Nephron (organoid): ENCODE measurements at regions not wholly inside any gene's neighbourhood (a gene's known extent, or its start where the extent isn't known, plus 50 kb on each side); places are given as distances from the start of the nearest gene placed in this dataset.
"Not testable (repeated sequence)": the region's sequence is repeated elsewhere in the genome, so short reads cannot be mapped to it uniquely, and the experiment has no call there.

Source experiments
- H3K27ac Mint-ChIP-seq, 3 experiments: 2 replicates each; pipeline ENCODE4 v1.8.0; 2020; ENCODE audit warnings: mixed read lengths in 3 of 3, mild to moderate bottlenecking in 2 of 3, moderate library complexity in 1 of 3
- H3K27me3 Mint-ChIP-seq: 2 replicates; pipeline ENCODE4 v1.8.0; 2021; ENCODE audit warnings: low read depth, mild to moderate bottlenecking, moderate library complexity, mixed read lengths
- H3K36me3 Mint-ChIP-seq: 2 replicates; pipeline ENCODE4 v1.8.0; 2020; ENCODE audit warnings: low read depth, mixed read lengths
- H3K4me1 Mint-ChIP-seq: 2 replicates; pipeline ENCODE4 v1.8.0; 2020; ENCODE audit warnings: mixed read lengths
- H3K4me3 Mint-ChIP-seq, 3 experiments: 2 replicates each; pipeline ENCODE4 v1.8.0; 2020; ENCODE audit warnings: mild to moderate bottlenecking in 3 of 3, mixed read lengths in 3 of 3, moderate library complexity in 2 of 3
- H3K9me3 Mint-ChIP-seq: 2 replicates; pipeline ENCODE4 v1.8.0; 2020; ENCODE audit warnings: mixed read lengths
- TF ChIP-seq, protein P1 (sequence below), 3 experiments: fragments of 200-600 bp; sonication (generic); IDR thresholded peaks; one replicate each; pipeline ENCODE4 v1.5.0; 2021; ENCODE audit warnings: antibody characterized with exemption in 3 of 3; ENCODE audit not compliant: unreplicated experiment in 3 of 3

DNA sequence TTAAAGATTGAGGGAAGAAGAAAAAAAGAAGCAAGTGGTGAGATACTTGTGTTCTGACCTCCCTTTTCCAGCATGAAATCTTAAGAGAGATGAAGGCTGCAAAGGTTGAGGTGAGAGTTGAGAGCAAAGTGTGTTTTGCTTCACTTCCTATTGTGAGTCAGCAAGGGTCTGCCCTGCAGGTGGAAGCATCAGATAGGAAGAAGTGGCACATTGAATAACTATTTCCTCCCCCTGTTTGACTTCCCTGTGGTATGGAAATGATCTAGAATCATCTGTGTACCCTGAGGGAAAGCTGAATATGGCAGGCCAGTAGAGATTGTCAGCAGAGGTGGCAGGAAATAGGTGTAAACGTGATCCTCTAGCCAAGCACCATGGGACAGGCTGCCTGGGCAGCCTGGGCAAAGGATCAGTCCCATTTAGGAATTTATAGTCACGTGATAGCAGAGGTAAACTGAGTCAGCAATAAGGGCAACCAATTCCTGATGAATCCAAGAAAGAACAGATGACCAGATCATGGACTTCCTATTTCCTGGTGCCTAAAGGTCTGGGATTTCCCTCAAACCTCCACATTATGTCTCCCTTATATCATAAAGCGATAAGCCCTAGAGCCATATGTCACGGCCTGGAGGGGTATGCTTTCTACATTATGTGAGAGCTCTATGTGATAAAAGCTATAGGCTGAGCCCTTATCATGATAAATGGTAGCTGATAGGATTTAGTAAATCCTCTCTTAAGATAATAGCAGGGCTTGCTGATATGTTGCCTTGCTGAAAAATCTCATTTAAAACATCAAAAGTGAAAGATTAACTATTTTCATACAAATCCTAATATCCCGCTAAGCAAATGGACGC is 287.0 kb downstream of the MDFIC start:
- Mint-ChIP-seq H3K4me1 (no peaks in the 10 kb centered on the region), H3K36me3 (peaks cover 8% of the 10 kb centered on the region), H3K27me3 (no peaks in the 10 kb centered on the region), H3K4me3 (no peak overlapping the region), H3K9me3 (peaks cover 14% of the 10 kb centered on the region), H3K27ac (no peak overlapping the region)
- TF ChIP-seq, protein P1, sequence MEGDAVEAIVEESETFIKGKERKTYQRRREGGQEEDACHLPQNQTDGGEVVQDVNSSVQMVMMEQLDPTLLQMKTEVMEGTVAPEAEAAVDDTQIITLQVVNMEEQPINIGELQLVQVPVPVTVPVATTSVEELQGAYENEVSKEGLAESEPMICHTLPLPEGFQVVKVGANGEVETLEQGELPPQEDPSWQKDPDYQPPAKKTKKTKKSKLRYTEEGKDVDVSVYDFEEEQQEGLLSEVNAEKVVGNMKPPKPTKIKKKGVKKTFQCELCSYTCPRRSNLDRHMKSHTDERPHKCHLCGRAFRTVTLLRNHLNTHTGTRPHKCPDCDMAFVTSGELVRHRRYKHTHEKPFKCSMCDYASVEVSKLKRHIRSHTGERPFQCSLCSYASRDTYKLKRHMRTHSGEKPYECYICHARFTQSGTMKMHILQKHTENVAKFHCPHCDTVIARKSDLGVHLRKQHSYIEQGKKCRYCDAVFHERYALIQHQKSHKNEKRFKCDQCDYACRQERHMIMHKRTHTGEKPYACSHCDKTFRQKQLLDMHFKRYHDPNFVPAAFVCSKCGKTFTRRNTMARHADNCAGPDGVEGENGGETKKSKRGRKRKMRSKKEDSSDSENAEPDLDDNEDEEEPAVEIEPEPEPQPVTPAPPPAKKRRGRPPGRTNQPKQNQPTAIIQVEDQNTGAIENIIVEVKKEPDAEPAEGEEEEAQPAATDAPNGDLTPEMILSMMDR (IDR thresholded peaks at IDR 0.05; ENCODE audit: unreplicated experiment in 3 of 3) = no peak

DNA sequence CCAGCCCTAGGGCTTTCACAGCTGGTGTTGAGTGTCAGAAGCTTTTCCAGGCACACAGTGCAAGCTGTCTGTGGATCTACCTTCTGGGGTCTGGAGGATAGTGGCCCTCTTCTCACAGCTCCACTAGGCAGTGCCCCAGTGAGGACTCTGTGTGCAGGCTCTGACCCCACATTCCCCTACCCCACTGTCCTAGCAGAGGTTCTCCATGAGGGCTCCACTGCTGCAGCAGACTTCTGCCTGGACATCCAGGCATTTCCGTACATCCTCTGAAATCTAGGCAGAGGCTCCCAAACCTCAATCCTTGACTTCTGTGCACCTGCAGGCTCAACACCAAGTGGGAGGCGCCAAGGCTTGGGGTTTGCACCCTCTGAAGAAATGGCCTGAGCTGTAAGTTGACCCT is 284.5 kb downstream of the MDFIC start:
- H3K9me3 Mint-ChIP-seq = peaks cover 14% of the 10 kb centered on the region
- not testable (repeated sequence) for H3K27ac Mint-ChIP-seq, H3K4me3 Mint-ChIP-seq, H3K27me3 Mint-ChIP-seq, H3K36me3 Mint-ChIP-seq, H3K4me1 Mint-ChIP-seq

DNA sequence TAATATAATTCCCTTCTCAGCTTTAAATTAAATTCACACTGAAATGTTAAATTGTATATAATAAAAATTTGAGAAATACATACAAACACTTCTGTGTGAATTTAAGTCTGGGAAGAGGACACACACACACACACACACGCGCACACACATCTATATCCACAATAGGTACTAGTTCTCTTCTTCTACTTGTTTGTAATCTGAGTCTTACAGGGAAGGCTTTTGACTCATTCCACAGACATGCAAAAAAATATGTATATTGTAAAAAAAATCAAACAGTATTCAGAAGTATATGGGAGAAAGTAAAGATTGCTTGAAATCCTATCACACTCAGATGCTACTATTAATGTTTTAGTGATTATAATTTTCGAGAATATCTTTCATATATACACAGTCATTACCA is 276.2 kb downstream of the MDFIC start:
- Mint-ChIP-seq H3K27me3 (no peaks in the 10 kb centered on the region), H3K9me3 (no peaks in the 10 kb centered on the region), H3K4me3 (no peak overlapping the region), H3K4me1 (no peaks in the 10 kb centered on the region), H3K36me3 (no peaks in the 10 kb centered on the region), H3K27ac (no peak overlapping the region)
- TF ChIP-seq, protein P1 (IDR thresholded peaks at IDR 0.05; ENCODE audit: unreplicated experiment in 3 of 3) = no peak

DNA sequence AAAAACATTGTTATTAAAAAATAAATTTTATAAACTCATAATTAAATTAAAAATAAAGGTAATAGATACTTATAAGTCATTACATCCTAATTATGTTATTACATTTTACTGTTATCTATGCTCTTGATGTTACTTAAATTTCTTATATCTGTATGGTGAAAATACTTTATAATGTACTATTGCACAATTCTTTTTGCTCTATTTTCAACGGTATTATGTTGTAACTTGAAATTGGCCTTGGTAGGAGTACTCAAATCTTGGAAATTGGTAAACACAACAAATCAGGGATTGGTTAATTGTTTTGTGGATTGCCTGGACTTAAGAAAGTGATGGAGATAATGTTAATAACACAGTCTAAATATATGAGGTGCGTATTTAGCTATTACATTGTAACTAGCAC is 273.3 kb downstream of the MDFIC start:
- Mint-ChIP-seq H3K36me3 (no peaks in the 10 kb centered on the region), H3K4me3 (no peak overlapping the region), H3K27me3 (no peaks in the 10 kb centered on the region), H3K9me3 (no peaks in the 10 kb centered on the region), H3K27ac (no peak overlapping the region), H3K4me1 (no peaks in the 10 kb centered on the region)
- TF ChIP-seq, protein P1 (IDR thresholded peaks at IDR 0.05; ENCODE audit: unreplicated experiment in 3 of 3) = no peak

DNA sequence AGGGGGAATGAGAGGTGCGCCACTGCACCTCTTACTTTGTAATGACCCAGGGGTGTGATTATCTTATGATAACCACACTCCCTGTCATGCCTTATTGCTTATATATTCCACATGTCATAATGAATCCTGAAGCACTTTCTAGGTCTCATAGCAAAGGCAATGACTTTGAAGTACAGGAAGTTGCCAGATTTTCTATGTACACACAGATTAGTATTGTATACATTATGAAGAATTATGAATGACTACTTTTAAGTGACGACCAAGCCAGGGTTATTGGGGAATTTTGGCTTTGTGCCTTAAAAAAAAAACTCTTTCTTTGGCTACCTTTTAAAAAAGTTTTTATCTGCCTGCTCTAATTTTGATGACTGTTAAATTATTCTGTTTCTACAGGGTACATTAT is 269.6 kb downstream of the MDFIC start:
- no peak overlapping the region for H3K4me3 Mint-ChIP-seq
- H3K27ac Mint-ChIP-seq = no peak overlapping the region
- H3K27me3 Mint-ChIP-seq = no peaks in the 10 kb centered on the region

DNA sequence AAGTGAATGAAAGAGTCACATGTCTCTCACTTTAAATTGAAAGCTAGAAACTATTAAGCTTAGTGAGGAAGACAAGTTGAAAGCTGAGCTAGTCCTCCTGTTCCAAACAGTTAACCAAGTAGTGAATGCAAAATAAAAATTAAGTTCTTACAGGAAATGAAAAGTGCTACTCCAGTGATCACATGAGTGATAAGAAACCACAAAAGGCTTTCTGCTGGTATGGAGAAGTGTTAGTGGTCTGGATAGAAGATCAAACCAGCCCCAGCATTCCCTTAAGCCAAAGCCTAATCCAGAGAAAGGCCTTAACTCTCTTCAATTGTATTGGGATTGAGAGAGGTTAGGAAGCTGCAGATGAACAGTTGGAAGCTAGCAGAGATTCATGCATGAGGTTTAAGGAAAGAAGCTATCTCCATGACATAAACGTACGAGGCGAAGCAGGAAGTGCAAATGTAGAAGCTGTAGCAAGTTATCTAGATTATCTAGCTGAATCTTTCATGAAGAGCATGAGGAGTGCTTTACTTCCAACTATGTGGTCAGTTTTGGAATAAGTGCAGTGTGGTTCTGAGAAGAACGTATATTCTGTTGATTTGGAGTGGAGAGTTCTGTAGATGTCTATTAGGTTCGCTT is 261.6 kb downstream of the MDFIC start:
- Mint-ChIP-seq H3K4me1 (no peaks in the 10 kb centered on the region), H3K27me3 (no peaks in the 10 kb centered on the region), H3K36me3 (no peaks in the 10 kb centered on the region), H3K27ac (no peak overlapping the region), H3K9me3 (no peaks in the 10 kb centered on the region), H3K4me3 (no peak overlapping the region)
- TF ChIP-seq, protein P1 (IDR thresholded peaks at IDR 0.05; ENCODE audit: unreplicated experiment in 3 of 3) = no peak

More for the DNA sequence above, 269.6 kb downstream of the MDFIC start:
- H3K36me3 Mint-ChIP-seq = no peaks in the 10 kb centered on the region
- H3K9me3 Mint-ChIP-seq = no peaks in the 10 kb centered on the region
- TF ChIP-seq, protein P1 (IDR thresholded peaks at IDR 0.05; ENCODE audit: unreplicated experiment in 3 of 3) = no peak
- H3K4me1 Mint-ChIP-seq = no peaks in the 10 kb centered on the region
